Esophagus squamous epithelium (tissue), 5 donors: ENCODE measurements at regions not wholly inside any gene's neighbourhood (a gene's known extent, or its start where the extent isn't known, plus 50 kb on each side); places are given as distances from the start of the nearest gene placed in this dataset.

ENCODE experiments used
- DNase-seq: peaks from one replicate; lab custom pipeline; 2025; lab: John Stamatoyannopoulos, UW
- H3K27ac ChIP-seq, 4 donors: fragments of 200-600 bp; sonication (generic); one replicate each; pipeline ENCODE4 v1.5.1; 2016 to 2019; ENCODE audit warnings: mild to moderate bottlenecking in 1 of 4
- H3K27me3 ChIP-seq, 4 donors: fragments of 200-600 bp; sonication (generic); 1 replicate in 3 of 4; 2 replicates in 1 of 4; pipeline versions ENCODE4 v1.5.1 to v1.6.0; 2017 to 2021; ENCODE audit warnings: antibody characterized with exemption in 1 of 4
- H3K36me3 ChIP-seq, 3 donors: fragments of 200-600 bp; sonication (generic); one replicate each; pipeline ENCODE4 v1.5.1; 2016 to 2019
- H3K4me1 ChIP-seq, 3 donors: fragments of 200-600 bp; sonication (generic); one replicate each; pipeline ENCODE4 v1.5.1; 2017 to 2019
- H3K4me3 ChIP-seq, 4 donors: fragments of 200-600 bp; sonication (generic); 1 replicate in 3 of 4; 2 replicates in 1 of 4; pipeline ENCODE4 v1.5.1; 2016 to 2019; ENCODE audit warnings: mild to moderate bottlenecking in 2 of 4, moderate library complexity in 1 of 4
- H3K9me3 ChIP-seq, 3 donors: fragments of 200-600 bp; sonication (generic); one replicate each; pipeline ENCODE4 v1.5.1; 2016 to 2019
- CTCF ChIP-seq, 6 experiments: fragments of 450-650 bp in 4 of 6; fragments of 200-600 bp in 2 of 6; sonication (generic) in 2 of 6; IDR thresholded peaks; one replicate each; pipeline ENCODE4 v1.5.1; 2016 to 2019; ENCODE audit warnings: antibody characterized with exemption in 6 of 6, mild to moderate bottlenecking in 4 of 6, moderate library complexity in 4 of 6
- POLR2A ChIP-seq, 4 donors: fragments of 450-650 bp; IDR thresholded peaks; one replicate each; pipeline ENCODE4 v1.6.1; 2017; ENCODE audit warnings: antibody characterized with exemption in 4 of 4, mild to moderate bottlenecking in 4 of 4, moderate library complexity in 3 of 4
- WGBS, 2 donors: methylation state at CpG; one replicate each; pipeline ENCODE4 v1.1.5; 2018; 5-methylcytosine and 5-hydroxymethylcytosine counted together
- intact Hi-C: fragments of 100-400 bp; cut with DNase I; formaldehyde crosslinking; loops from one replicate; pipeline ENCODE4 v1.15.0; 2022
- donor health status: DM: yes; HTN: yes; CAD: no.

GRCh38 chr3:124257336-124257864, 265.5 kb upstream of the ROPN1 start:
- H3K4me3 ChIP-seq = no peak overlapping the region
- H3K27ac ChIP-seq = peak overlapping the region in 2 of 4 donors; percentile 48 to 67
- intact Hi-C loops = no loop called here
- H3K4me1 ChIP-seq = peaks cover 22 to 45% (median 32%) of the 10 kb centered on the region in 3 donors
- H3K36me3 ChIP-seq = no peaks in the 10 kb centered on the region
- DNase-seq = no peak
- H3K27me3 ChIP-seq = no peaks in the 10 kb centered on the region
- no peaks in the 10 kb centered on the region for H3K9me3 ChIP-seq
- TF ChIP-seq POLR2A (IDR thresholded peaks at IDR 0.05) = no peak
- TF ChIP-seq CTCF (IDR thresholded peaks at IDR 0.05) = no peak
- 0% methylated on average over 1 of the region's 1 CpG for WGBS, 2 donors

GRCh38 chr3:124258057-124258500, 266.2 kb upstream of the ROPN1 start:
- TF ChIP-seq CTCF (IDR thresholded peaks at IDR 0.05) = no peak
- TF ChIP-seq POLR2A (IDR thresholded peaks at IDR 0.05) = no peak
- no peak for DNase-seq
- 66 to 73% methylated on average over 3 of the region's 3 CpGs for WGBS, 2 donors
- H3K27ac ChIP-seq = peak overlapping the region in 3 of 4 donors; percentile 48 to 67 (median 62)
- no peaks in the 10 kb centered on the region for H3K9me3 ChIP-seq
- peaks cover 22 to 48% (median 36%) of the 10 kb centered on the region in 3 donors for H3K4me1 ChIP-seq
- H3K27me3 ChIP-seq = no peaks in the 10 kb centered on the region
- H3K4me3 ChIP-seq = no peak overlapping the region
- no peaks in the 10 kb centered on the region for H3K36me3 ChIP-seq
- intact Hi-C loops = no loop called here

- no peak overlapping the region for H3K4me3 ChIP-seq
- H3K4me1 ChIP-seq = peaks cover 24 to 55% (median 41%) of the 10 kb centered on the region in 3 donors
- whole genome bisulfite sequencing, 2 donors = 58 to 91% methylated on average over 1 of the region's 1 CpG
- H3K36me3 ChIP-seq = no peaks in the 10 kb centered on the region
- no peaks in the 10 kb centered on the region for H3K27me3 ChIP-seq
- TF ChIP-seq CTCF (IDR thresholded peaks at IDR 0.05) (no peak), POLR2A (IDR thresholded peaks at IDR 0.05) (no peak)
- H3K9me3 ChIP-seq = no peaks in the 10 kb centered on the region
- intact Hi-C loops = no loop called here
- no peak for DNase-seq
- H3K27ac ChIP-seq = peak overlapping the region in 3 of 4 donors; percentile 20 to 55 (median 45)
Measured at GRCh38 chr3:124260206-124260915, 268.4 kb upstream of the ROPN1 start.

GRCh38 chr3:124261306-124261705, 269.4 kb upstream of the ROPN1 start:
- TF ChIP-seq POLR2A (IDR thresholded peaks at IDR 0.05) (no peak), CTCF (IDR thresholded peaks at IDR 0.05) (no peak)
- Histone ChIP-seq H3K27me3 (no peaks in the 10 kb centered on the region), H3K4me3 (no peak overlapping the region), H3K27ac (peak overlapping the region in 1 of 4 donors; percentile 55), H3K9me3 (no peaks in the 10 kb centered on the region), H3K36me3 (no peaks in the 10 kb centered on the region), H3K4me1 (peaks cover 24 to 55% (median 47%) of the 10 kb centered on the region in 3 donors)
- intact Hi-C loops = no loop called here
- 81 to 83% methylated on average over 2 of the region's 2 CpGs for WGBS, 2 donors
- DNase-seq = no peak

GRCh38 chr3:124263168-124263567, 271.2 kb upstream of the ROPN1 start:
- TF ChIP-seq POLR2A (IDR thresholded peaks at IDR 0.05) = no peak
- TF ChIP-seq CTCF (IDR thresholded peaks at IDR 0.05) = no peak
- no peaks in the 10 kb centered on the region for H3K9me3 ChIP-seq
- no peak overlapping the region for H3K4me3 ChIP-seq
- 19 to 44% methylated on average over 3 to 4 of the region's 4 CpGs for WGBS, 2 donors
- intact Hi-C loops = no loop called here
- no peak overlapping the region for H3K27ac ChIP-seq
- no peak for DNase-seq
- H3K4me1 ChIP-seq = peaks cover 12 to 51% (median 36%) of the 10 kb centered on the region in 3 donors
- no peaks in the 10 kb centered on the region for H3K27me3 ChIP-seq
- no peaks in the 10 kb centered on the region for H3K36me3 ChIP-seq
